Thyroid gland (tissue), 4 donors: ENCODE measurements at regions not wholly inside any gene's neighbourhood (a gene's known extent, or its start where the extent isn't known, plus 50 kb on each side); places are given as distances from the start of the nearest gene placed in this dataset.

ENCODE experiments used
- CTCF ChIP-seq, 6 experiments: fragments of 200-600 bp in 3 of 6; fragments of 450-650 bp in 3 of 6; sonication (generic) in 3 of 6; IDR thresholded peaks; one replicate each; pipeline ENCODE4 v1.5.1; 2016 to 2019; ENCODE audit warnings: antibody characterized with exemption in 6 of 6, mild to moderate bottlenecking in 2 of 6, inconsistent platforms in 1 of 6, moderate library complexity in 1 of 6
- POLR2A ChIP-seq, 2 donors: fragments of 450-650 bp; IDR thresholded peaks; one replicate each; pipeline ENCODE4 v1.6.1; 2017; ENCODE audit warnings: antibody characterized with exemption in 2 of 2, mild to moderate bottlenecking in 2 of 2, moderate library complexity in 1 of 2

DNA sequence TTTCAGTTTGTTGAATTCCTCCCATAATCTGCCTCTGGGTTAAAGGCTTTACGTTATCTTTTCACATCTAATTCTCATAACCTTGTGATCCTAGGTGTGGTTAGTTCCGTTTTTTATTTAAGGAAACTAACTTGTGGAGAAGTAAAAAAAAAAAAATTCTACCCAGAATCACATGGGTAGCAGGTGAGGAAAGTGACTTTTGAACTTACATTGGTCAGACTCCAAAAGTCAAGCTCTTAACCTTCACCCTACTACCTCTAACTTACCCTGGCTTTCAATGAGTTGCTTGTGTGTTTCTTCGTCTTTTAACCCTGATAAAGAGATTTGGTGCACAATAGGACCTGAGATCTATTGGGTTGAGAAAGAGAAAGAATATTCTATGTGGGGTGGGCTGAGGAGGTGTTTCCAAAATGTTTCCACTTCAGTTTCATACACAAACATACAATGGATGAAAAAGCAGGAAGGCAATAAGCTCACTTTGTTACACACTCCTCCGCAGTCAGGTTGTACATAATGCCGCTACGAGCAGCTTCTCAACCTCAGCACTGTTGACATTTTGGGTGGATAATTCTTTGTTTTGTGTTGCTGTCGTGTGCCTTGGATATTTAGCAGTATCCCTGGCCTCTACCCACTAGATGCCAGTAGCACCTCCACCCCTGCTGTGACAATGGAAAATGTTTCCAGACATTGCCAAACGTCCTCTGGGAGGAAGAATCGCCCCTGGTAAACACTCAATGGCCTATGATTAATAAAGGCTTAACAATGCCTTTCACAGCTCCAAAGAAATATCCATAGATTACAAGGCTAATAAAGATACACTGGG lies 193.0 kb upstream of the ZNF217 start:
- TF ChIP-seq POLR2A (IDR thresholded peaks at IDR 0.05) (no peak), CTCF (IDR thresholded peaks at IDR 0.05) (no peak)
